PC-3 (cell line): ENCODE measurements at regions not wholly inside any gene's neighbourhood (a gene's known extent, or its start where the extent isn't known, plus 50 kb on each side); places are given as distances from the start of the nearest gene placed in this dataset.
A peak's percentile ranks its signal among the peaks of the same experiment; 100 is the strongest.
"Not testable (repeated sequence)": the region's sequence is repeated elsewhere in the genome, so short reads cannot be mapped to it uniquely, and the experiment has no call there.

ENCODE experiments used
- ATAC-seq: fragments of 200-7000 bp; cut with Tn5 transposase; 2 replicates; pipeline ENCODE4 v1.9.1; 2020; ENCODE audit warnings: mild to moderate bottlenecking, moderate library complexity
- BruUV-seq: library from RNA; stranded (reverse); fragments of 400-500 nt; replicated peaks from 2 replicates; lab custom pipeline; 2021; lab: Mats Ljungman, UMichigan
- CTCF ChIA-PET: fragments of 300-600 bp; sonication (Branson Sonifier 250); formaldehyde crosslinking; loops from one replicate; lab custom pipeline; 2022; ENCODE audit warnings: antibody characterized with exemption; lab: Charles Lee
- POLR2A ChIA-PET: fragments of 300-600 bp; sonication (Branson Sonifier 250); formaldehyde crosslinking; loops from one replicate; lab custom pipeline; 2022; ENCODE audit warnings: antibody characterized with exemption; ENCODE audit not compliant: unreplicated experiment; lab: Charles Lee
- DNase-seq: peaks from one replicate; pipeline ENCODE4 v3.0.0-alpha.2; 2015
- H2AFZ ChIP-seq: fragments of 300-600 bp; sonication (generic); 2 replicates; pipeline ENCODE4 v1.6.0; 2016; ENCODE audit warnings: antibody characterized with exemption, low read length
- H3F3A ChIP-seq: fragments of 300-600 bp; sonication (generic); one replicate; pipeline ENCODE4 v1.6.0; 2017; ENCODE audit warnings: antibody characterized with exemption, low read length, control low read depth, mild to moderate bottlenecking; ENCODE audit not compliant: unreplicated experiment
- H3K27ac ChIP-seq: fragments of 300-600 bp; sonication (generic); 2 replicates; pipeline ENCODE4 v1.5.1; 2016; ENCODE audit warnings: mild to moderate bottlenecking, low read length
- H3K27me3 ChIP-seq: fragments of 300-600 bp; sonication (generic); 2 replicates; pipeline ENCODE4 v1.6.1; 2016; ENCODE audit warnings: low read length, mixed read lengths
- H3K36me3 ChIP-seq: fragments of 300-600 bp; sonication (generic); 2 replicates; pipeline ENCODE4 v1.6.1; 2016; ENCODE audit warnings: low read depth, mixed run types, low read length, mixed read lengths
- H3K4me1 ChIP-seq: fragments of 300-600 bp; sonication (generic); 2 replicates; pipeline ENCODE4 v1.5.1; 2016; ENCODE audit warnings: low read length; ENCODE audit not compliant: insufficient read depth
- H3K4me2 ChIP-seq: fragments of 300-600 bp; sonication (generic); 2 replicates; pipeline ENCODE4 v1.6.0; 2016; ENCODE audit warnings: low read length
- H3K4me3 ChIP-seq: fragments of 300-600 bp; sonication (generic); 2 replicates; pipeline ENCODE4 v1.5.1; 2016; ENCODE audit warnings: mild to moderate bottlenecking, low read length, mixed read lengths
- H3K79me2 ChIP-seq: fragments of 300-600 bp; sonication (generic); 2 replicates; pipeline ENCODE4 v1.6.1; 2017; ENCODE audit warnings: low read length, mixed read lengths
- H3K9ac ChIP-seq: fragments of 300-600 bp; sonication (generic); 2 replicates; pipeline ENCODE4 v1.6.0; 2016; ENCODE audit warnings: mild to moderate bottlenecking, low read length
- H3K9me2 ChIP-seq: fragments of 300-600 bp; sonication (generic); replicated peaks from 2 replicates; pipeline ENCODE4 v1.6.1; 2016; ENCODE audit warnings: mixed run types, low read length, mixed read lengths
- H3K9me3 ChIP-seq: fragments of 300-600 bp; sonication (generic); 2 replicates; pipeline ENCODE4 v1.6.1; 2016; ENCODE audit warnings: low read length, mixed read lengths
- H4K20me1 ChIP-seq: fragments of 300-600 bp; sonication (generic); 2 replicates; pipeline ENCODE4 v1.6.1; 2016; ENCODE audit warnings: low read length, mixed read lengths
- intact Hi-C: fragments of 100-400 bp; cut with micrococcal nuclease; formaldehyde crosslinking; loops from 2 replicates; pipeline ENCODE4 v1.9.0; 2023

GRCh38 chrX:153266140-153266539 lies 55.4 kb downstream of the PNMA6F start:
- H3K79me2 ChIP-seq, intact Hi-C loops, H3F3A ChIP-seq, H3K4me3 ChIP-seq, ATAC-seq, H3K4me2 ChIP-seq, H3K4me1 ChIP-seq, H2AFZ ChIP-seq, H3K9me2 ChIP-seq, BruUV-seq, H3K9me3 ChIP-seq, H4K20me1 ChIP-seq, DNase-seq, H3K9ac ChIP-seq, POLR2A ChIA-PET, H3K36me3 ChIP-seq, H3K27ac ChIP-seq, H3K27me3 ChIP-seq, CTCF ChIA-PET: not testable (repeated sequence)

DNA sequence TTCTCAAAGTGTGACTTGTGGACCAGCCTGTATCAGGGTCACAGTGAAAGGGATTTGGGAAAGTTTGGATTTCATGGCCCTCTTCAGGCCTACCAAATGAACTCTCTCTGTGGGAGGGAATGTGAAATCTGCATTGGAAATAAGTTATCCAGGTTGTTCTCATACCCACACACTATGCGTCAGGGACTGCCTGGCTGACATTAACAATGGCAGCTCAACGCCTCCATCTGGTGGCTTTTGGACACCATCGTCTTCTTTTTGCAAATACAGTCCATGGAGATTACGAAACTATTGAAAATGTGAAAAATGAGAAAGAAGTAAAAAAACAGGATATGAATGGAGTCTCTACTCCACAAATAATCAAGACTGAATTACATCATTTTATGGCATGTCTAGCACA lies 61.1 kb downstream of the PNMA6F start:
- H3K27ac ChIP-seq, CTCF ChIA-PET, H3K4me2 ChIP-seq, H4K20me1 ChIP-seq, intact Hi-C loops, H3F3A ChIP-seq, H3K9ac ChIP-seq, H3K4me3 ChIP-seq, POLR2A ChIA-PET, BruUV-seq, H3K9me2 ChIP-seq, H3K79me2 ChIP-seq, H3K36me3 ChIP-seq, DNase-seq, H2AFZ ChIP-seq, H3K4me1 ChIP-seq, H3K27me3 ChIP-seq, H3K9me3 ChIP-seq: not testable (repeated sequence)
- ATAC-seq, result peak; percentile 61; the same call in 1 of the 2 replicates

GRCh38 chrX:153253239-153253638 lies 68.3 kb downstream of the PNMA6F start:
- H3K4me3 ChIP-seq, H4K20me1 ChIP-seq, POLR2A ChIA-PET, H3K4me2 ChIP-seq, H3K9me2 ChIP-seq, BruUV-seq, intact Hi-C loops, H3F3A ChIP-seq, H3K27ac ChIP-seq, H3K36me3 ChIP-seq, H3K4me1 ChIP-seq, H3K79me2 ChIP-seq, H2AFZ ChIP-seq, CTCF ChIA-PET, H3K9ac ChIP-seq, H3K27me3 ChIP-seq, ATAC-seq, H3K9me3 ChIP-seq, DNase-seq: not testable (repeated sequence)

DNA sequence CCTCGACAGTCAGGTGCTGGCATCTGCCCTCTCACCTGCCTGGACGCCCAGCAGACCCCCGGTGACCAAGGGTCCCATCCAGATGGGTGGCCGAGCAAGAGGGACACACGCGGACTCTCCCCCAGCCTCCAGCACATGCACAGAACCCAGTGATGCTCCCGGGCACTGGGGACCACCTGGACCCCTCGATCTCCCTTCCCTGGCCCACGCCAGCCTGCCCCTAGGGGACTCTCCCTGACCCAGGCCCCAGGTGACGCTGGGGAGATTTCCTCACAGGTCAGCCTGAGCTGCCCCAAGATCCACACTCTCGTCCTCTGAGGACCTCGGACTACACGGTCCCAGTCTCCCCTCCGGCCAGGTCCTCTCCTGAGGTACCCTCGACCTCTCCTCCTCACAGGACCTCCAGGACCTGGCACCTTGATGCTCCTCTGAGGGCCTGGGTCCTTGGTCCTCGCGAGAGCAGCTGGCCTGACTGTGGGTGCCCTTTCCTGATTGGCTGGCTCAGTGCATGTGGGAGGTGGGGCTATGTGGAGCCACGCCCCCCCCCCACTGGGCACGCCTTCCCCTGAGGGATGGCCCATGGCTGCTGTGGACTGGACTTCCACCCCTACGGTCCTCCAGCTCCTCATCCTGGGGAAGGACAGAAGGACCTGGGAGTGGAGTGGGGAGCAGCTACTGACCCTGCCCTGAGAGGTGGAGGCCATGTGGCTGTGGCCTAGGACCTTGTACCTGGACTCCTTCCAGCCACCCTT lies 69.0 kb downstream of the PNMA6F start:
- H3K4me3 ChIP-seq, H3F3A ChIP-seq, H3K27ac ChIP-seq, H3K9me2 ChIP-seq, H3K4me1 ChIP-seq, H3K9me3 ChIP-seq, CTCF ChIA-PET, H3K79me2 ChIP-seq, ATAC-seq, H3K9ac ChIP-seq, BruUV-seq, DNase-seq, POLR2A ChIA-PET, H3K36me3 ChIP-seq, H2AFZ ChIP-seq, H4K20me1 ChIP-seq, intact Hi-C loops, H3K4me2 ChIP-seq: not testable (repeated sequence)
- 0 out of 2 replicates have a peak, but pooled peaks cover 10% of the 10 kb centered on the region for H3K27me3 ChIP-seq

- H4K20me1 ChIP-seq, H3K9ac ChIP-seq, H3K79me2 ChIP-seq, H3K9me2 ChIP-seq, intact Hi-C loops, CTCF ChIA-PET, H3K27ac ChIP-seq, H3K4me2 ChIP-seq, POLR2A ChIA-PET, H3K36me3 ChIP-seq, ATAC-seq, H3K4me3 ChIP-seq, H3K9me3 ChIP-seq, H3K4me1 ChIP-seq, DNase-seq, H2AFZ ChIP-seq, H3F3A ChIP-seq, BruUV-seq: not testable (repeated sequence)
- H3K27me3 ChIP-seq, result peaks cover 13% of the 10 kb centered on the region; the same call in 1 of the 2 replicates
Observed at GRCh38 chrX:153251952-153252351, 69.6 kb downstream of the PNMA6F start.

GRCh38 chrX:153250762-153251161 lies 70.8 kb downstream of the PNMA6F start:
- DNase-seq, H3K36me3 ChIP-seq, H3K27ac ChIP-seq, CTCF ChIA-PET, H3K9me2 ChIP-seq, H4K20me1 ChIP-seq, H3K4me3 ChIP-seq, POLR2A ChIA-PET, BruUV-seq, H3K79me2 ChIP-seq, H3K4me1 ChIP-seq, intact Hi-C loops, H3K9me3 ChIP-seq, H3K9ac ChIP-seq, H3K4me2 ChIP-seq, H2AFZ ChIP-seq, H3F3A ChIP-seq, ATAC-seq: not testable (repeated sequence)
- H3K27me3 ChIP-seq, result peaks cover 25% of the 10 kb centered on the region; the same call in 1 of the 2 replicates
